ENCODE measurements at regions not wholly inside any gene's neighbourhood (a gene's known extent, or its start where the extent isn't known, plus 50 kb on each side); places are given as distances from the start of the nearest gene placed in this dataset.

DNA sequence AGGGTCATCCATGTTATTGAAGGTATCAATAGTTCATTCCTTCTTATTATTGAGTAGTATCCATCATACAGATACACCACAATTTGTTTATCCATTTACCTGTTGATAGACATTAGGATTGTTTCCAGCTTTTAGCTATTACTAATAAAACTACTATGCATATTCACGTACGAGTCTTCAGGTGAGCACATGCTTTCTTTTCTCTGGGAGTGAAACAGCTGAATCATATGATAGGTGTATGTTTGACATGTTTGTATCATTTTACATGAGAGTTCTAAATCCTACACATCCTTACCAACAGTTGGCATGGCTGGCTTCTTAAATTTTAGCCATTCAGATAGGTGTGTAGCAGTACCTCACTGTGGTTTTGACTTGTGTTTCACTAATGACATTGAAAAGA lies 556.6 kb upstream of the DIPK2B start:
- Mint-ChIP-seq H3K4me3 (peak overlapping the region; percentile 84), H3K4me1 (ENCODE audit: low read depth in 2 of 2) (peaks cover 51 to 55% of the 10 kb centered on the region in 2 donors), H3K27ac (no peak overlapping the region), H3K9me3 (no peaks in the 10 kb centered on the region), H3K36me3 (peaks cover 28% of the 10 kb centered on the region), H3K27me3 (no peaks in the 10 kb centered on the region)
- ATAC-seq (no peak), DNase-seq (ENCODE audit: low spot score) (no peak)

DNA sequence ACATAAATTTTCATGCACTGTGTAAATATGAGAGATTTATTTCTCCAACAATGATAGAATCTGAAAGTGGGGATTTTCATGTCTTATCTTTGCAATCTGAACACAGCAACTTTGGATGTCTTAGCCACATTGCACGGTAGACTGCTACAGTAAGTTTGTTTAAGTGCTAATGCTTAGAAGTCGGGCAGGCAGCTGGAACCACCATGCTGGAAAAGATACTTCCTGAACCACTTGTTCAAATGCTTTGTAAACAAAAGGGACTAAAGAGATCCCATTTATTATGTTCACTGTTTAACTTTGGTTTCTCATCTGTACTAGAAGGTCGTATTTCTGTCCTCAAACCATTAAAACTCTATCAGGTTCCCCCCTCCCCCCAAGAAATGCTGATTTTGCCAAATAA lies 555.9 kb upstream of the DIPK2B start:
- no peak for DNase-seq (ENCODE audit: low spot score)
- no peak overlapping the region for H3K27ac Mint-ChIP-seq

DNA sequence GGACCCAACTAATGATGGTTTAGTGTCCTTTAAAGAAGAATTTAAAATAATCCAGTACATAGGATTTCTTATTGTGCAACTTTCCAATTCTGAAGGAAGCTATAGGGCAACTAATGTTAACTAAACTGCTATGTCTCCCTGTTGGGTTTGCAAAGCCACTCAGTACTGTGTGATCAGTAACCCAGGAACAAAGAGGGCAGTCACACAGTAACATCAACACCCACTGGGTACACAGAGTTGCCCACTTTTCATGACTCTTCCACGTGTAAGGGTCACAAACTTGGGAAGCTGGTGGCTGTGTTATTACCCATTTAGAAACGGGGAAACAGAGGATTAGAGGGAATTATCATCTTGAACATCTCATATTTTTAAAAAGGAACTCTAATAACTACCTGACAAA lies 555.0 kb upstream of the DIPK2B start:
- Mint-ChIP-seq H3K4me1 (ENCODE audit: low read depth in 2 of 2) (peaks cover 38 to 43% of the 10 kb centered on the region in 2 donors), H3K27me3 (no peaks in the 10 kb centered on the region), H3K4me3 (peak overlapping the region; percentile 90), H3K9me3 (no peaks in the 10 kb centered on the region), H3K36me3 (peaks cover 18% of the 10 kb centered on the region), H3K27ac (no peak overlapping the region)
- DNase-seq (ENCODE audit: low spot score) (no peak), ATAC-seq (no peak)

More for the DNA sequence above, 555.9 kb upstream of the DIPK2B start:
- Mint-ChIP-seq H3K9me3 (no peaks in the 10 kb centered on the region), H3K36me3 (peaks cover 21% of the 10 kb centered on the region), H3K4me3 (peak overlapping the region; percentile 84), H3K4me1 (ENCODE audit: low read depth in 2 of 2) (peaks cover 43 to 48% of the 10 kb centered on the region in 2 donors), H3K27me3 (no peaks in the 10 kb centered on the region)
- ATAC-seq = no peak

DNA sequence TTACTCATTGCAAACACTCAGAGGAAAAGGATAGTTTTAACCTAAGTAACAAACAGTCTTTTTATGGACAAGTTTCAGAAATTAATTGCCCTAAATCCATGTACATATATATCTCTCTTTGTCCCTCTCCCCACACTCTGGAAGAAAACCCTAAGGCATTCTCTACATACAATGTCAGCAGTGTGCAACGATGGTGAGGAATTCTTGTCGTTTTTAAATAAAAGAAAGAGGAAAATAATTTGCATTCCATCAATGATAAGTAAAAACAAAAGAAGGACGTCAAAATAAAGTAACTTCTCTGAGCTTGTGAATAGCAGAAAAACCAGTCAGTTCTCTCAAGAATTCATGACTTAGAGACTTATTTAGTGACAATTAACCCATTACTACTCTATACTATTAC lies 550.5 kb upstream of the DIPK2B start:
- DNase-seq (ENCODE audit: low spot score) = no peak
- H3K9me3 Mint-ChIP-seq = no peaks in the 10 kb centered on the region
- peaks cover 34% of the 10 kb centered on the region for H3K36me3 Mint-ChIP-seq
- peaks cover 31% of the 10 kb centered on the region in 2 donors for H3K4me1 Mint-ChIP-seq (ENCODE audit: low read depth in 2 of 2)
- no peaks in the 10 kb centered on the region for H3K27me3 Mint-ChIP-seq
- no peak overlapping the region for H3K4me3 Mint-ChIP-seq
- no peak overlapping the region for H3K27ac Mint-ChIP-seq
- ATAC-seq = no peak

DNA sequence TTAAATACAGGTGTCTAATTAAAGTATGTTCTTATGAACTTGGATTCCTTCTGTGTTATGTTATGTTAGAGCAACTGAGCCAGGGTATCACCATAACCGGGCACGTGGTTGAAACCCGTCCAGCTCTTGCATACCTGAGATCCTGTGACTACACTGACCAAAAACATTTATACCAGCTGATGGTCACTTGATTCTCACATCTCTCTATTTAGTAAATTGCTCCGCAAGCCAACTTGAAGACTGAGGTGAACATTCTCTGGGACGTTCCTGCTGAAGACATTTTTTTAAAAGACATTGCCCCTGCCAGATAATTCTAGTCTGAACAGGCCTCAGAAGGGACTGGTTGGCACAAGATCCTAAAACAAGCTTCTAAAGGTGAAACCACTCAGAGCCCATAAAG lies 550.0 kb upstream of the DIPK2B start:
- DNase-seq (ENCODE audit: low spot score) (no peak), ATAC-seq (no peak)
- Mint-ChIP-seq H3K4me3 (no peak overlapping the region), H3K27ac (no peak overlapping the region), H3K36me3 (peaks cover 35% of the 10 kb centered on the region), H3K27me3 (no peaks in the 10 kb centered on the region), H3K9me3 (no peaks in the 10 kb centered on the region), H3K4me1 (ENCODE audit: low read depth in 2 of 2) (peaks cover 31 to 32% of the 10 kb centered on the region in 2 donors)

DNA sequence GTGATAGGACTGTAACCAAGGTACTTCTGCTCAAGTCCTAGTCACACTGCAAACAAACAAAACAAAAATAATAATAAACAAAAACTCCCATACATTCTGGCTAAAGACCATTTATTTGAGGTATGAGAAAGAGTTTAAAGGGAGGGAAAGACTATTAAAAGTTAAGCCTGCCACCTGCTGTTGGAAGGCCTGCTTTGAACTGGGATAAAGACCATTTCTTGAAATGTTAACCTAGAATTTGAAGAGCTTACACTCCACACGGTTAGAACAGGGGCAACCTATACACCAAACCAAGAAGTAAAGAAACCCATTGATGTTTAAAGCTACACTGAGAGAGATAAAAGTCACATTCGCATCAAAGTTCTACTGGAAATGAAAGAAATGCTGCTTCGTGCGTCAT lies 548.7 kb upstream of the DIPK2B start:
- no peaks in the 10 kb centered on the region for H3K9me3 Mint-ChIP-seq
- peaks cover 38% of the 10 kb centered on the region for H3K36me3 Mint-ChIP-seq
- DNase-seq (ENCODE audit: low spot score) = no peak
- no peak overlapping the region for H3K4me3 Mint-ChIP-seq
- no peak for ATAC-seq
- no peaks in the 10 kb centered on the region for H3K27me3 Mint-ChIP-seq
- H3K27ac Mint-ChIP-seq = no peak overlapping the region
- peaks cover 33 to 38% of the 10 kb centered on the region in 2 donors for H3K4me1 Mint-ChIP-seq (ENCODE audit: low read depth in 2 of 2)

DNA sequence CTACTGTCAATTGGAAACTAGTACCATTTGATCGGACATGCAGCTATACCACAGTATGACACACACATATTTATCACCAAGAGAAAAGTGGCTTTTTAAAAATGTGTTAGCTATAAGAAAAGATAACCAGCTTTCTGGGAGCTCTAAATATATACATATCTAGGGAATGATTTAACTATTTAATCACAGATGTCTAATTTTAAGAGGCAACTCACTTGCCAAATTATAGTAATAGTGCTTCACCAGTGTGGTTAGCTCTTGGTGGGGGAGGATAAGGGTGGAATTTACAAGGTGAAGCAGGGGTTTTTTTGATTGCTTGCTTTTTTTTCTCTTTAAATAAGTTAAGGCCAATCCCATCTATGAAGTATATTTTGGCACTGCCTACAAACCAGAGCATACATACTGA lies 547.7 kb upstream of the DIPK2B start:
- Mint-ChIP-seq H3K27me3 (no peaks in the 10 kb centered on the region), H3K36me3 (peaks cover 38% of the 10 kb centered on the region), H3K27ac (peak overlapping the region; percentile 81 to 94), H3K4me1 (ENCODE audit: low read depth in 2 of 2) (peaks cover 38 to 45% of the 10 kb centered on the region in 2 donors), H3K4me3 (peak overlapping the region; percentile 73), H3K9me3 (no peaks in the 10 kb centered on the region)
- DNase-seq (ENCODE audit: low spot score) (no peak), ATAC-seq (peak; percentile 52 to 66)

DNA sequence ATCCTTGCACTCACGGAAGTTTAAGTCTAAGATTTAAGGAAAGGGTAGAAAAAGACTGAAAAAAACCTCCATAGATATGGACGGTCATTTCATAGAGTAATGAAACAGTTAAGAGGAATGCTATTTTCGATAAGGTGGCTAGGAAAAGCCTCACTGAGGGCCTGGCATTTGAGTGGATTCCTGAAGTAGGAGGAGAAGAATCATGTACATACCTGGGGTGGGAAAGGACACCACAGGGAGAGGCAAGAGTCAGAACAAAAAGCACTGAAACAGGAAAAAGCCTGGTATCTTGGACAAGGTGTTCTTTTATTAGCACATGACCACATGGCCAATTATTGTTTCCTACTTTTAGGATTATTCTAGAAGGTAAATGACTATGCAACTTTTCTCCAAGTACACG lies 547.2 kb upstream of the DIPK2B start:
- Mint-ChIP-seq H3K4me1 (ENCODE audit: low read depth in 2 of 2) (peaks cover 38 to 45% of the 10 kb centered on the region in 2 donors), H3K27ac (peak overlapping the region; percentile 81 to 94), H3K36me3 (peaks cover 38% of the 10 kb centered on the region), H3K9me3 (no peaks in the 10 kb centered on the region), H3K4me3 (peak overlapping the region; percentile 73), H3K27me3 (no peaks in the 10 kb centered on the region)
- DNase-seq (ENCODE audit: low spot score) (no peak), ATAC-seq (no peak)

DNA sequence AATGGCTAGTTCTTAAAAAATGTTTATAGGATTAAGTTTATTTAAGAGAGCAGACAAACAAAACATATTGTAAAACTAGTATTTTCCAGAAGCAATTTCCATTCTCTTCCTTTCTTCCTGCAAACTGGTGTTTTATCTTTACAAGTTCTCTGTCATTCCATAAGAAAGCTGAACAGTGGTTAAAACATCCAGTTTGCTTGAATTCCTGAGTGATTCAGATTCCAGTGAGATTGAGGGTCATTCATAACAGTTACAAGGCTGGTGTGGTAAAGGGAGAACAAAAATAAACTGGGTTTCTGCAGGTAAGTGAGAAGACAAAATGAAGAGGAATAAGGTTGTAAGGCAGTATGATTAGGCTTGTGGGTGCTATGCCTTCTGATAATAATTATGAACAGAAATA lies 544.8 kb upstream of the DIPK2B start:
- Mint-ChIP-seq H3K36me3 (peaks cover 35% of the 10 kb centered on the region), H3K9me3 (no peaks in the 10 kb centered on the region), H3K27me3 (no peaks in the 10 kb centered on the region), H3K4me1 (ENCODE audit: low read depth in 2 of 2) (peaks cover 44 to 54% of the 10 kb centered on the region in 2 donors), H3K4me3 (peak overlapping the region; percentile 21), H3K27ac (peak overlapping the region; percentile 81 to 94)
- DNase-seq (ENCODE audit: low spot score) (no peak), ATAC-seq (no peak)

DNA sequence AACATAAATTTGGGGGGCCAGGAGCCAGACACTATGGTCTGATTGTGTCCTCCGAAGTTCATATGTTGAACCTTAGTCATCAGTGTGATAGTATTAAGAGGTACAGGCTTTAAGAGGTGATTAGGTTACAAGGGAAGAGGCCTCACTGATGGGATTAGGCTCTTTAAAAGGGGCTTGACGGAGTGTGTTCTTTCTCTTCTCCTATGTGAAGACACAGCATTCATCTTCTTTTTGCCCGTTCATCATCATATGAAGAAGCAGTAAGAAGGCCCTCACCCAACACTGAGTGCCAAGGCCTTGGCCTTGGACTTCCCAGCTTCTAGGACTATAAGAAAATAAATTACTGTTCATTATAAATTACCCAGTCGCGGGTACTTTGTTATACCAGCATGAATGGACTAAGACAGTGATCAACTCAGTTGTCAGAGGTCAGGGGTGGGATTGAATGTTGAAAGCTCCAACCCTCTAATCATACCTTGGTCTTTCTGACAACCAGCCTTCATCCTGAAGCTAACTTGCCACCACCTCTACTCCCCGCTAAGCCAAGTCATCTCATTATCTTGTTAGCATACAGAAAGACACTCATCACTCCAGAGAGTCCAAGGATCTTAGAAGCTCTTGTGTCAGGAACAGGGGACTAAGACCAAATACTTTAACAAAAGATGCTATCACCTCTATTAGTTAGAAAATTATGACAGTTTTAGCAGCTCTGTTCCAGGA lies 543.4 kb upstream of the DIPK2B start:
- H3K27ac Mint-ChIP-seq = peak overlapping the region; percentile 81 to 94
- ATAC-seq = peak in 1 of 2 donors; percentile 29
- H3K36me3 Mint-ChIP-seq = peaks cover 24% of the 10 kb centered on the region
- peaks cover 34 to 46% of the 10 kb centered on the region in 2 donors for H3K4me1 Mint-ChIP-seq (ENCODE audit: low read depth in 2 of 2)
- H3K4me3 Mint-ChIP-seq = no peak overlapping the region
- no peak for DNase-seq (ENCODE audit: low spot score)
- H3K27me3 Mint-ChIP-seq = peaks cover 0 to 4% of the 10 kb centered on the region in 2 donors
- no peaks in the 10 kb centered on the region for H3K9me3 Mint-ChIP-seq

DNA sequence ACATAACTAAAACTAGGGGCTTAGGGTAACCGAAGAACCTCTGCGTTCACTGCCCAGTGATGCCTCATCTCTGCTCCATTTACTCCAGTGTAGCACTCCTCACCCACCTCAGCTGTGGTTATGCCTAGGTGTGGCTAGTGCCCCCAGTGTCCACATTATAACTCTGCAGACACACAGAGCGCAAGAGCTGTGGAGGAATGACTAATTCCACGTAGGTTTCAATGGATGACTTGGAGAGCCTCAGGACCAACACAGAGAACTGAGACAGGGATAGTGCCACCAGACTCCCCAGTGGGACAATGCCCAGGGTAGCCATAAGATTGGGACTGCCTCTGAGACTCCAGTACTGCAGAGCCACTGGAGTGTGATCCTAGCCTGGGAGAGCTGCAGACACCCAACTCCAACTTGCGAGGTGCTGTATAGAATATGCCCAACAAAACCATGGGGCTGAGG lies 542.4 kb upstream of the DIPK2B start:
- Mint-ChIP-seq H3K4me3 (no peak overlapping the region), H3K4me1 (ENCODE audit: low read depth in 2 of 2) (peaks cover 28 to 44% of the 10 kb centered on the region in 2 donors), H3K9me3 (no peaks in the 10 kb centered on the region), H3K27ac (peak overlapping the region; percentile 81 to 94), H3K36me3 (peaks cover 19% of the 10 kb centered on the region), H3K27me3 (peaks cover 0 to 4% of the 10 kb centered on the region in 2 donors)
- DNase-seq (ENCODE audit: low spot score) (no peak), ATAC-seq (peak; percentile 62 to 81)

DNA sequence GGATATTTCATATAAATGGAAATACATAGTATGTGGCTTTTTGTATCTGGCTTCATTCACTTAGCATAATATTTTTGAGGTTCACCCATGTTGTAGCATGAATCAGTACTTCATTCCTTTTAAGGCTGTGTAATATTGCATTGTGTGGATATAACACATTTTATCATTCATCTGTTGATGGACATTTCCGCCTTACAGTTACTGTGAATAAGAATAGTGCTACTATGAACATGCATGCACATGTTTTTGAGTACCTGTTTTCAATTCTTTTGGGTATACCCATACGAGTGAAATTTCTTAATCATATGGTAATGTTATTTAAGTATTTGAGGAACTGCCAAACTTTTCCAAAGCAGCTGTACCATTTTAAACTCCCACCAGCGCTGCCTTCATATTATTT lies 539.6 kb upstream of the DIPK2B start:
- DNase-seq (ENCODE audit: low spot score) = no peak
- Mint-ChIP-seq H3K4me1 (ENCODE audit: low read depth in 2 of 2) (peaks cover 15 to 26% of the 10 kb centered on the region in 2 donors), H3K36me3 (peaks cover under 1% of the 10 kb centered on the region), H3K9me3 (no peaks in the 10 kb centered on the region), H3K27me3 (peaks cover 0 to 4% of the 10 kb centered on the region in 2 donors), H3K27ac (no peak overlapping the region), H3K4me3 (no peak overlapping the region)
- no peak for ATAC-seq

DNA sequence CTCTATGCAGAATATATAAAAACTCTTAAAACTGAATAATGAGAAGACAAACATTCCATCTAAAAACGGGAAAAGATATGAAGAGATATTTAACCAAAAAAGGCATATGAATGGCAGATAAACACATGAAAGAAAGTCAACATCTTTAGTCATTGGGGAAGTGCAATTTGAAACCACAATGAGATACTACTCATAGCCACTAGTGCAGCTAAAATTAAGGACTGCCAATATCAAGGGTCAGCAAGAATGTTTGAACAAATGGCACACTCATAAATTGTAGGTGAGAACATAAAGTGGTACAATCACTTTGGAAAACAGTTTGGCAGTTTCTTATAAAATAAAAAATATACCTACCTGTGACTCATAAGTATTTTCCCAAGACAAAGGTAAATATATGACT lies 534.9 kb upstream of the DIPK2B start:
- DNase-seq (ENCODE audit: low spot score) (no peak), ATAC-seq (no peak)
- peaks cover 4% of the 10 kb centered on the region for H3K9me3 Mint-ChIP-seq
- peaks cover 14 to 15% of the 10 kb centered on the region in 2 donors for H3K4me1 Mint-ChIP-seq (ENCODE audit: low read depth in 2 of 2)
- H3K36me3 Mint-ChIP-seq = peaks cover 10% of the 10 kb centered on the region
- H3K27me3 Mint-ChIP-seq = peaks cover 0 to 9% of the 10 kb centered on the region in 2 donors
- no peak overlapping the region for H3K4me3 Mint-ChIP-seq
- H3K27ac Mint-ChIP-seq = no peak overlapping the region

DNA sequence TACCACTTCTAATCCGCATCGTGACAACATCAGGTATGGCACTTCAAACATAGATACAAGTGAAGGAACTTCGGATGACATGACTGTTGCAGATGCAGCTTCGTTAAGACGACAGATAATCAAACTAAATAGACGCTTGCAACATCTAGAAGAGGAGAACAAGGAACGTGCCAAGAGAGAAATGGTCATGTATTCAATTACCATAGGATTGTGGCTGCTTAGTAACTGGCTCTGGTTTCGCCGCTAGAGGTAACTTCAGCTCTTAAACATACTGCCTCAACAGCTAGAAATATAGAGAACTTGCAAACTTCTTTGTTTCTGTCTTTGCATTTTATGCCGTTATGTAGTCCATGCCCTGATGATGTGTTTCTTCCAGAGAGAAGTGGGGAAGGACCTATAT lies 530.8 kb upstream of the DIPK2B start:
- ATAC-seq (no peak), DNase-seq (ENCODE audit: low spot score) (no peak)
- Mint-ChIP-seq H3K27ac (no peak overlapping the region), H3K4me3 (no peak overlapping the region), H3K9me3 (peaks cover 4% of the 10 kb centered on the region), H3K4me1 (ENCODE audit: low read depth in 2 of 2) (peaks cover 12 to 18% of the 10 kb centered on the region in 2 donors), H3K27me3 (peaks cover 6 to 17% of the 10 kb centered on the region in 2 donors), H3K36me3 (peaks cover 10% of the 10 kb centered on the region)

All from natural killer cell treated with Interleukin-12 subunit alpha and Interleukin-12 subunit beta and Interleukin-15 and Interleukin-18, amount 100 ng/mL, for 72 hours (primary cell).